C4-2B (cell line): ENCODE measurements at regions not wholly inside any gene's neighbourhood (a gene's known extent, or its start where the extent isn't known, plus 50 kb on each side); places are given as distances from the start of the nearest gene placed in this dataset.

Experiments used
- CTCF ChIP-seq: fragments of 450-650 bp; conservative IDR thresholded peaks from 2 replicates; pipeline ENCODE4 v1.5.1; 2017; ENCODE audit warnings: mild to moderate bottlenecking
- ZFX ChIP-seq: fragments of 450-650 bp; IDR thresholded peaks from 2 replicates; pipeline ENCODE4 v1.6.1; 2017

- TF ChIP-seq CTCF (no peak), ZFX (no peak)
Measured at GRCh38 chr1:5367306-5367705, 624.9 kb downstream of the NPHP4 start.
